ENCODE measurements at regions not wholly inside any gene's neighbourhood (a gene's known extent, or its start where the extent isn't known, plus 50 kb on each side); places are given as distances from the start of the nearest gene placed in this dataset.

GRCh38 chr15:77550301-77551251 is 82.1 kb downstream of the LINGO1 start:
- Histone ChIP-seq H3K27me3 (ENCODE audit: control insufficient read depth in 1 of 2, insufficient read depth in 2 of 2, low read length in 1 of 2) (no peaks in the 10 kb centered on the region), H3K4me1 (ENCODE audit: control insufficient read depth in 1 of 2, insufficient read depth in 2 of 2, low read length in 2 of 2) (no peaks in the 10 kb centered on the region), H3K36me3 (ENCODE audit: control insufficient read depth in 1 of 2, insufficient read depth in 2 of 2, low read length in 1 of 2) (no peaks in the 10 kb centered on the region), H3K4me3 (ENCODE audit: low read length in 2 of 2) (no peak overlapping the region), H3K27ac (ENCODE audit: low read depth in 1 of 2, low read length in 2 of 2) (no peak overlapping the region), H3K9me3 (ENCODE audit: control insufficient read depth, low read length) (no peaks in the 10 kb centered on the region)
- intact Hi-C loops (cut with DNase I) = no loop called here
- DNase-seq = peak in 1 of 2 donors; percentile 35
- ATAC-seq (ENCODE audit: low FRiP score) = no peak
- 89 to 92% methylated on average over 13 of the region's 13 CpGs for WGBS, 2 donors

GRCh38 chr15:77549576-77550288 is 83.0 kb downstream of the LINGO1 start:
- no peaks in the 10 kb centered on the region for H3K4me1 ChIP-seq (ENCODE audit: control insufficient read depth in 1 of 2, insufficient read depth in 2 of 2, low read length in 2 of 2)
- no peaks in the 10 kb centered on the region for H3K27me3 ChIP-seq (ENCODE audit: control insufficient read depth in 1 of 2, insufficient read depth in 2 of 2, low read length in 1 of 2)
- intact Hi-C loops (cut with DNase I) = loop anchor here in 1 of 2 donors (5.0 kb wide), 1 partner anchor 592 kb away; no protein-coding TSS in a partner anchor
- no peak overlapping the region for H3K27ac ChIP-seq (ENCODE audit: low read depth in 1 of 2, low read length in 2 of 2)
- DNase-seq (no peak), ATAC-seq (ENCODE audit: low FRiP score) (no peak)
- H3K4me3 ChIP-seq (ENCODE audit: low read length in 2 of 2) = no peak overlapping the region
- H3K36me3 ChIP-seq (ENCODE audit: control insufficient read depth in 1 of 2, insufficient read depth in 2 of 2, low read length in 1 of 2) = no peaks in the 10 kb centered on the region
- 88 to 89% methylated on average over 5 of the region's 5 CpGs for WGBS, 2 donors
- H3K9me3 ChIP-seq (ENCODE audit: control insufficient read depth, low read length) = no peaks in the 10 kb centered on the region

- ATAC-seq (ENCODE audit: low FRiP score) = no peak
- Histone ChIP-seq H3K27ac (ENCODE audit: low read depth in 1 of 2, low read length in 2 of 2) (no peak overlapping the region), H3K27me3 (ENCODE audit: control insufficient read depth in 1 of 2, insufficient read depth in 2 of 2, low read length in 1 of 2) (no peaks in the 10 kb centered on the region), H3K4me3 (ENCODE audit: low read length in 2 of 2) (no peak overlapping the region), H3K9me3 (ENCODE audit: control insufficient read depth, low read length) (no peaks in the 10 kb centered on the region), H3K4me1 (ENCODE audit: control insufficient read depth in 1 of 2, insufficient read depth in 2 of 2, low read length in 2 of 2) (no peaks in the 10 kb centered on the region), H3K36me3 (ENCODE audit: control insufficient read depth in 1 of 2, insufficient read depth in 2 of 2, low read length in 1 of 2) (no peaks in the 10 kb centered on the region)
- intact Hi-C loops (cut with DNase I) = loop anchor here in 1 of 2 donors (5.0 kb wide), 1 partner anchor 592 kb away; no protein-coding TSS in a partner anchor
- WGBS, 2 donors = 85 to 88% methylated on average over 21 to 23 of the region's 23 CpGs
- peak; percentile 39 to 53 for DNase-seq
These were observed 83.8 kb downstream of the LINGO1 start for GRCh38 chr15:77548589-77549557.

GRCh38 chr15:77547801-77548588 is 84.7 kb downstream of the LINGO1 start:
- intact Hi-C loops (cut with DNase I) = loop anchor here in 1 of 2 donors (5.0 kb wide), 1 partner anchor 591 kb away; no protein-coding TSS in a partner anchor
- no peak overlapping the region for H3K27ac ChIP-seq (ENCODE audit: low read depth in 1 of 2, low read length in 2 of 2)
- no peaks in the 10 kb centered on the region for H3K27me3 ChIP-seq (ENCODE audit: control insufficient read depth in 1 of 2, insufficient read depth in 2 of 2, low read length in 1 of 2)
- WGBS, 2 donors = 91 to 94% methylated on average over 19 of the region's 19 CpGs
- no peaks in the 10 kb centered on the region for H3K9me3 ChIP-seq (ENCODE audit: control insufficient read depth, low read length)
- no peaks in the 10 kb centered on the region for H3K36me3 ChIP-seq (ENCODE audit: control insufficient read depth in 1 of 2, insufficient read depth in 2 of 2, low read length in 1 of 2)
- H3K4me3 ChIP-seq (ENCODE audit: low read length in 2 of 2) = no peak overlapping the region
- H3K4me1 ChIP-seq (ENCODE audit: control insufficient read depth in 1 of 2, insufficient read depth in 2 of 2, low read length in 2 of 2) = no peaks in the 10 kb centered on the region
- DNase-seq (peak; percentile 39 to 66), ATAC-seq (ENCODE audit: low FRiP score) (no peak)

- Histone ChIP-seq H3K4me1 (ENCODE audit: control insufficient read depth in 1 of 2, insufficient read depth in 2 of 2, low read length in 2 of 2) (no peaks in the 10 kb centered on the region), H3K27me3 (ENCODE audit: control insufficient read depth in 1 of 2, insufficient read depth in 2 of 2, low read length in 1 of 2) (no peaks in the 10 kb centered on the region), H3K27ac (ENCODE audit: low read depth in 1 of 2, low read length in 2 of 2) (no peak overlapping the region), H3K4me3 (ENCODE audit: low read length in 2 of 2) (no peak overlapping the region), H3K9me3 (ENCODE audit: control insufficient read depth, low read length) (no peaks in the 10 kb centered on the region), H3K36me3 (ENCODE audit: control insufficient read depth in 1 of 2, insufficient read depth in 2 of 2, low read length in 1 of 2) (no peaks in the 10 kb centered on the region)
- 90 to 93% methylated on average over 1 of the region's 1 CpG for WGBS, 2 donors
- no peak for ATAC-seq (ENCODE audit: low FRiP score)
- peak in 1 of 2 donors; percentile 3 for DNase-seq
- intact Hi-C loops (cut with DNase I) = loop anchor here in 1 of 2 donors (5.0 kb wide), 1 partner anchor 590 kb away; no protein-coding TSS in a partner anchor
These were observed 85.8 kb downstream of the LINGO1 start for GRCh38 chr15:77546870-77547269.

GRCh38 chr15:77546050-77546501 is 86.6 kb downstream of the LINGO1 start:
- Histone ChIP-seq H3K27ac (ENCODE audit: low read depth in 1 of 2, low read length in 2 of 2) (no peak overlapping the region), H3K4me1 (ENCODE audit: control insufficient read depth in 1 of 2, insufficient read depth in 2 of 2, low read length in 2 of 2) (no peaks in the 10 kb centered on the region), H3K9me3 (ENCODE audit: control insufficient read depth, low read length) (no peaks in the 10 kb centered on the region), H3K27me3 (ENCODE audit: control insufficient read depth in 1 of 2, insufficient read depth in 2 of 2, low read length in 1 of 2) (no peaks in the 10 kb centered on the region), H3K36me3 (ENCODE audit: control insufficient read depth in 1 of 2, insufficient read depth in 2 of 2, low read length in 1 of 2) (no peaks in the 10 kb centered on the region), H3K4me3 (ENCODE audit: low read length in 2 of 2) (no peak overlapping the region)
- 21 to 27% methylated on average over 4 of the region's 4 CpGs for WGBS, 2 donors
- DNase-seq (peak; percentile 21 to 41), ATAC-seq (ENCODE audit: low FRiP score) (no peak)
- intact Hi-C loops (cut with DNase I) = loop anchor here in 1 of 2 donors (5.0 kb wide), 1 partner anchor 589 kb away; no protein-coding TSS in a partner anchor

GRCh38 chr15:77545058-77545457 is 87.7 kb downstream of the LINGO1 start:
- 81 to 83% methylated on average over 6 of the region's 6 CpGs for WGBS, 2 donors
- H3K27ac ChIP-seq (ENCODE audit: low read depth in 1 of 2, low read length in 2 of 2) = no peak overlapping the region
- H3K36me3 ChIP-seq (ENCODE audit: control insufficient read depth in 1 of 2, insufficient read depth in 2 of 2, low read length in 1 of 2) = no peaks in the 10 kb centered on the region
- ATAC-seq (ENCODE audit: low FRiP score) = no peak
- intact Hi-C loops (cut with DNase I) = loop anchor here in 1 of 2 donors (5.0 kb wide), 1 partner anchor 588 kb away; no protein-coding TSS in a partner anchor
- H3K4me1 ChIP-seq (ENCODE audit: control insufficient read depth in 1 of 2, insufficient read depth in 2 of 2, low read length in 2 of 2) = no peaks in the 10 kb centered on the region
- no peak for DNase-seq
- no peaks in the 10 kb centered on the region for H3K9me3 ChIP-seq (ENCODE audit: control insufficient read depth, low read length)
- H3K27me3 ChIP-seq (ENCODE audit: control insufficient read depth in 1 of 2, insufficient read depth in 2 of 2, low read length in 1 of 2) = no peaks in the 10 kb centered on the region
- no peak overlapping the region for H3K4me3 ChIP-seq (ENCODE audit: low read length in 2 of 2)
